HG03520 (cell line): ENCODE measurements at regions not wholly inside any gene's neighbourhood (a gene's known extent, or its start where the extent isn't known, plus 50 kb on each side); places are given as distances from the start of the nearest gene placed in this dataset.
"Not testable (repeated sequence)": the region's sequence is repeated elsewhere in the genome, so short reads cannot be mapped to it uniquely, and the experiment has no call there.

Source experiments
- ATAC-seq: cut with Tn5 transposase; IDR thresholded peaks from one replicate; pipeline ENCODE4 v1.9.1; 2021; ENCODE audit warnings: mild to moderate bottlenecking, moderate library complexity; ENCODE audit not compliant: unreplicated experiment

GRCh38 chr1:118828038-118828437 is 160.1 kb downstream of the TBX15 start:
- ATAC-seq: no peak

GRCh38 chr1:118827636-118828035 is 160.5 kb downstream of the TBX15 start:
- no peak for ATAC-seq

- ATAC-seq: no peak
Measured at GRCh38 chr1:118827207-118827606, 160.9 kb downstream of the TBX15 start.

GRCh38 chr1:118826669-118827068 is 161.5 kb downstream of the TBX15 start:
- no peak for ATAC-seq

- no peak for ATAC-seq
Measured at GRCh38 chr1:118825619-118826018, 162.5 kb downstream of the TBX15 start.

- ATAC-seq: no peak
Measured at GRCh38 chr1:118821801-118822200, 166.3 kb downstream of the TBX15 start.

- no peak for ATAC-seq
Measured at GRCh38 chr1:118820864-118821263, 167.3 kb downstream of the TBX15 start.

GRCh38 chr1:118815909-118816308 is 172.2 kb downstream of the TBX15 start:
- no peak for ATAC-seq

- no peak for ATAC-seq
Measured at GRCh38 chr1:118812555-118812954, 175.6 kb downstream of the TBX15 start.

GRCh38 chr1:118811156-118811555 is 177.0 kb downstream of the TBX15 start:
- no peak for ATAC-seq

GRCh38 chr1:118809586-118809985 is 178.6 kb downstream of the TBX15 start:
- ATAC-seq: no peak

GRCh38 chr1:118803128-118803527 is 185.0 kb downstream of the TBX15 start:
- not testable (repeated sequence) for ATAC-seq

GRCh38 chr1:118791094-118791691 is 196.9 kb downstream of the TBX15 start:
- no peak for ATAC-seq

GRCh38 chr1:118788463-118788862 is 199.7 kb downstream of the TBX15 start:
- ATAC-seq: no peak

GRCh38 chr1:118786454-118787155 is 201.5 kb downstream of the TBX15 start:
- ATAC-seq: no peak

- ATAC-seq: no peak
Measured at GRCh38 chr1:118785246-118785645, 202.9 kb downstream of the TBX15 start.

GRCh38 chr1:118783095-118783758 is 204.9 kb downstream of the TBX15 start:
- ATAC-seq: no peak

GRCh38 chr1:118773656-118774055 is 214.5 kb downstream of the TBX15 start:
- ATAC-seq: no peak

GRCh38 chr1:118767971-118768370 is 220.2 kb downstream of the TBX15 start:
- ATAC-seq: no peak

- ATAC-seq: no peak
Measured at GRCh38 chr1:118753976-118754375, 234.2 kb downstream of the TBX15 start.

- no peak for ATAC-seq
Measured at GRCh38 chr1:118751166-118751565, 237.0 kb downstream of the TBX15 start.

- no peak for ATAC-seq
Measured at GRCh38 chr1:118744420-118744819, 243.7 kb downstream of the TBX15 start.
